ENCODE measurements at regions not wholly inside any gene's neighbourhood (a gene's known extent, or its start where the extent isn't known, plus 50 kb on each side); places are given as distances from the start of the nearest gene placed in this dataset.
"Not testable (repeated sequence)": the region's sequence is repeated elsewhere in the genome, so short reads cannot be mapped to it uniquely, and the experiment has no call there.

DNA sequence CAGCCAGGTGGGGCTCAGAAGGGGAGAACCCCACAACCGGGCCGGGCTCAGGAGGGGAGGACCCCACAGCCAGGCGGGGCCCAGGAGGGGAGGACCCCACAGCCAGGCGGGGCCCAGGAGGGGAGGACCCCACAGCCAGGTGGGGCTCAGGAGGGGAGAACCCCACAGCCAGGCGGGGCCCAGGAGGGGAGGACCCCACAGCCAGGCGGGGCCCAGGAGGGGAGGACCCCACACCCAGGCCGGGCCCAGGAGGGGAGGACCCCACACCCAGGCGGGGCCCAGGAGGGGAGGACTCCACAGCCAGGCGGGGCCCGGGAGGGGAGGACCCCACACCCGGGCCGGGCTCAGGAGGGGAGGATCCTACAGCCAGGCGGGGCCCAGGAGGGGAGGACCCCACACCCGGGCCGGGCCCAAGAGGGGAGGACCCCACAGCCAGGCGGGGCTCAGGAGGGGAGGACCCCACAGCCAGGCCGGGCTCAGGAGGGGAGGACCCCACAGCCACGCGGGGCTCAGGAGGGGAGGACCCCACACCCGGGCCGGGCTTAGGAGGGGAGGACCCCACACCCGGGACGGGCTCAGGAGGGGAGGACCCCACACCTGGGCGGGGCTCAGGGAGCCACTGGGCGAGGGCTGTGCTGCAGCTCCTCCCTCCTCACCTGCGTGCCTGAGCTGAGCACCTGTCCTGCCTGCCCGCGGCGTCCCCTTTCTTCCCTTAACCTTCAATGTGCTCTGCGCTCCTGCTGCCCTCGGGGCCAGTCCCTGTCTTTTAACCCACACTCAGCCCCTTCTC lies 131.4 kb downstream of the IGLL1 start:
- TF ChIP-seq, protein P1, sequence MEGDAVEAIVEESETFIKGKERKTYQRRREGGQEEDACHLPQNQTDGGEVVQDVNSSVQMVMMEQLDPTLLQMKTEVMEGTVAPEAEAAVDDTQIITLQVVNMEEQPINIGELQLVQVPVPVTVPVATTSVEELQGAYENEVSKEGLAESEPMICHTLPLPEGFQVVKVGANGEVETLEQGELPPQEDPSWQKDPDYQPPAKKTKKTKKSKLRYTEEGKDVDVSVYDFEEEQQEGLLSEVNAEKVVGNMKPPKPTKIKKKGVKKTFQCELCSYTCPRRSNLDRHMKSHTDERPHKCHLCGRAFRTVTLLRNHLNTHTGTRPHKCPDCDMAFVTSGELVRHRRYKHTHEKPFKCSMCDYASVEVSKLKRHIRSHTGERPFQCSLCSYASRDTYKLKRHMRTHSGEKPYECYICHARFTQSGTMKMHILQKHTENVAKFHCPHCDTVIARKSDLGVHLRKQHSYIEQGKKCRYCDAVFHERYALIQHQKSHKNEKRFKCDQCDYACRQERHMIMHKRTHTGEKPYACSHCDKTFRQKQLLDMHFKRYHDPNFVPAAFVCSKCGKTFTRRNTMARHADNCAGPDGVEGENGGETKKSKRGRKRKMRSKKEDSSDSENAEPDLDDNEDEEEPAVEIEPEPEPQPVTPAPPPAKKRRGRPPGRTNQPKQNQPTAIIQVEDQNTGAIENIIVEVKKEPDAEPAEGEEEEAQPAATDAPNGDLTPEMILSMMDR (IDR thresholded peaks at IDR 0.05; ENCODE audit: low read length), result not testable (repeated sequence)
- not testable (repeated sequence) for TF ChIP-seq EZH2 (IDR thresholded peaks at IDR 0.05; ENCODE audit: borderline replicate concordance, low read length)

Measured in OCI-LY1 (cell line).